Lung (tissue), 11 donors: ENCODE measurements at regions not wholly inside any gene's neighbourhood (a gene's known extent, or its start where the extent isn't known, plus 50 kb on each side); places are given as distances from the start of the nearest gene placed in this dataset.

Experiments used
- ATAC-seq: fragments of 200-7000 bp; cut with Tn5 transposase; one replicate; pipeline ENCODE4 v1.9.1; 2020; ENCODE audit warnings: moderate number of reproducible peaks; ENCODE audit not compliant: insufficient read depth, low FRiP score
- DNase-seq, 3 donors: peaks; one replicate each; pipeline ENCODE4 v3.0.0-alpha.2; 2013 to 2017
- H3K27ac ChIP-seq, 2 donors: one replicate each; pipeline ENCODE4 v1.5.1; 2013; ENCODE audit warnings: mild to moderate bottlenecking in 2 of 2, moderate library complexity in 2 of 2, control low read depth in 1 of 2, inconsistent platforms in 1 of 2, low read depth in 1 of 2, low read length in 1 of 2
- H3K27me3 ChIP-seq, 3 donors: one replicate each; pipeline ENCODE4 v1.5.1; 2013; ENCODE audit warnings: low read length in 2 of 3; ENCODE audit not compliant: control insufficient read depth in 3 of 3, insufficient read depth in 3 of 3
- H3K36me3 ChIP-seq, 4 donors: one replicate each; pipeline ENCODE4 v1.5.1; 2013; ENCODE audit warnings: low read length in 4 of 4, mild to moderate bottlenecking in 1 of 4, moderate library complexity in 1 of 4; ENCODE audit not compliant: control insufficient read depth in 4 of 4, insufficient read depth in 4 of 4
- H3K4me1 ChIP-seq, 5 donors: one replicate each; pipeline ENCODE4 v1.5.1; 2013; ENCODE audit warnings: low read length in 5 of 5, mild to moderate bottlenecking in 2 of 5, moderate library complexity in 1 of 5; ENCODE audit not compliant: control insufficient read depth in 5 of 5, insufficient read depth in 5 of 5
- H3K4me3 ChIP-seq: one replicate; pipeline ENCODE4 v1.5.1; 2013; ENCODE audit warnings: mild to moderate bottlenecking, control low read depth, moderate library complexity
- H3K9ac ChIP-seq, 2 donors: one replicate each; pipeline ENCODE4 v1.5.1; 2013; ENCODE audit warnings: low read length in 2 of 2, control low read depth in 1 of 2; ENCODE audit not compliant: insufficient read depth in 1 of 2
- H3K9me3 ChIP-seq, 4 donors: one replicate each; pipeline ENCODE4 v1.5.1; 2013; ENCODE audit warnings: low read length in 3 of 4, mild to moderate bottlenecking in 1 of 4, moderate library complexity in 1 of 4; ENCODE audit not compliant: control insufficient read depth in 4 of 4, insufficient read depth in 3 of 4
- CTCF ChIP-seq: IDR thresholded peaks from 2 replicates; pipeline ENCODE4 v1.5.1; 2012; ENCODE audit warnings: mild to moderate bottlenecking; ENCODE audit errors: control extremely low read depth, extremely low read depth
- WGBS, 2 donors: extraction: QIAGEN DNeasy Blood & Tissue Kit; methylation state at CpG; one replicate each; pipeline ENCODE4 v1.1.7; 2013; 5-methylcytosine and 5-hydroxymethylcytosine counted together
- donor health status: control.
- donor health status: control.
- donor health status: Bipolar disorder and iron deficiency.
- donor health status: healthy.
- donor health status: DM: yes; HTN: yes; CAD: no.

GRCh38 chr3:81909796-81910195 is 148.4 kb upstream of the GBE1 start:
- Histone ChIP-seq H3K27ac (no peak overlapping the region), H3K9me3 (no peaks in the 10 kb centered on the region), H3K9ac (no peak overlapping the region), H3K27me3 (no peaks in the 10 kb centered on the region), H3K36me3 (no peaks in the 10 kb centered on the region), H3K4me3 (no peak overlapping the region), H3K4me1 (no peaks in the 10 kb centered on the region)
- DNase-seq = no peak
- ATAC-seq = no peak
- TF ChIP-seq CTCF = no peak
- 69 to 72% methylated on average over 3 of the region's 3 CpGs for WGBS, 2 donors

GRCh38 chr3:81908561-81908960 is 147.1 kb upstream of the GBE1 start:
- ATAC-seq (no peak), DNase-seq (no peak)
- Histone ChIP-seq H3K9ac (no peak overlapping the region), H3K4me1 (no peaks in the 10 kb centered on the region), H3K4me3 (no peak overlapping the region), H3K27ac (no peak overlapping the region), H3K9me3 (no peaks in the 10 kb centered on the region), H3K36me3 (no peaks in the 10 kb centered on the region), H3K27me3 (no peaks in the 10 kb centered on the region)
- no peak for TF ChIP-seq CTCF
- WGBS, 2 donors = 16 to 39% methylated on average over 5 of the region's 5 CpGs

GRCh38 chr3:81898336-81898735 is 136.9 kb upstream of the GBE1 start:
- Histone ChIP-seq H3K4me3 (no peak overlapping the region), H3K27ac (no peak overlapping the region), H3K27me3 (no peaks in the 10 kb centered on the region), H3K9ac (no peak overlapping the region), H3K4me1 (no peaks in the 10 kb centered on the region), H3K36me3 (no peaks in the 10 kb centered on the region), H3K9me3 (no peaks in the 10 kb centered on the region)
- ATAC-seq = no peak
- DNase-seq = no peak
- TF ChIP-seq CTCF = no peak
- WGBS, 2 donors = 83 to 93% methylated on average over 1 of the region's 1 CpG

GRCh38 chr3:81894598-81894997 is 133.2 kb upstream of the GBE1 start:
- H3K27me3 ChIP-seq = no peaks in the 10 kb centered on the region
- no peak overlapping the region for H3K4me3 ChIP-seq
- H3K36me3 ChIP-seq = no peaks in the 10 kb centered on the region
- no peak overlapping the region for H3K9ac ChIP-seq
- H3K9me3 ChIP-seq = no peaks in the 10 kb centered on the region
- 80 to 81% methylated on average over 4 of the region's 4 CpGs for WGBS, 2 donors
- peaks cover 0 to under 1% (median 0%) of the 10 kb centered on the region in 5 donors for H3K4me1 ChIP-seq
- DNase-seq = no peak
- no peak for ATAC-seq
- H3K27ac ChIP-seq = no peak overlapping the region
- TF ChIP-seq CTCF = no peak
